SKM-1 (cell line): ENCODE measurements at regions not wholly inside any gene's neighbourhood (a gene's known extent, or its start where the extent isn't known, plus 50 kb on each side); places are given as distances from the start of the nearest gene placed in this dataset.
A peak's percentile ranks its signal among the peaks of the same experiment; 100 is the strongest.
"Not testable (repeated sequence)": the region's sequence is repeated elsewhere in the genome, so short reads cannot be mapped to it uniquely, and the experiment has no call there.

Experiments
- DNase-seq: peaks from one replicate; lab custom pipeline; 2025; ENCODE audit not compliant: unreplicated experiment; lab: John Stamatoyannopoulos, UW

DNA sequence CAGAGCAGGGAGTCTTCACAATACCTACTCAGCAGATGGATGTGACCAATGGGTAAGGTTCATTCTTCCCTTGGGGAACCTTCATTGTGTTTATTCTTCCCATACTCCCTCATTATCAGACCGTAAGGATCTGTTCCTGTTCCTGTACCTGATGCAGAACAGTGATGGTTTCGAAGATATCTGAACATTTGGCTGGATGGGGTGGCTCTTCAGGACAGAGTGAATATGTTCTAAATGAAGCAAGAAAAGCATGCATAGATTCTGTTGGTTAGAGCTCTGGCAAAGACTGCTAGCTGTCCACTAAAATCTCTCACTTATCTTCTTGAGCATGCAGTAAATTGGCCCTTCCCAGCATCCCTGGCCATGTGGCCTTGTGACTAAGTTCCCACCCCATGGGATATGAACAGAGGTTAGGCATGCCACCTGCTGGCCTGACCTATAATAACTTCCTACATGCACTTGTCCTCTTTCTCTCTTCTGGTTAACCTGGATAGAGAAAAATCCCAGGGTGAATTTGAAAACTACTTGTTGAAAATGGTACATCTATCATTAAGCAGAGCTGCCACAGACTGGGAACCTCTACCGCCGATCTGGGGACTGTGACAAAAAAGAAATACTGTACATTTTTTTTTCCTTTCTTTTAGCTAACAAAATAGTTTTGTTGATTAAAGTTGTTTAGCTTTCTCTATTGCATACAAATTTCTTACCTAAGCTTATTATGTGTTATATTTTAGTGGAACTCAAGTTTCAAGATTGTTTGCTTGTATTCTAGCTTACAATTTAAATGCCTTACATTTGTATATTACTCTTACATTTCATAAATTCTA is 60.0 kb upstream of the BANK1 start:
- peak; percentile 54 for DNase-seq

- no peak for DNase-seq
These were observed 63.3 kb upstream of the BANK1 start for GRCh38 chr4:101727238-101727637.

- no peak for DNase-seq
These were observed 66.4 kb upstream of the BANK1 start for GRCh38 chr4:101724093-101724492.

GRCh38 chr4:101718810-101719209 is 71.7 kb upstream of the BANK1 start:
- DNase-seq, result no peak

DNA sequence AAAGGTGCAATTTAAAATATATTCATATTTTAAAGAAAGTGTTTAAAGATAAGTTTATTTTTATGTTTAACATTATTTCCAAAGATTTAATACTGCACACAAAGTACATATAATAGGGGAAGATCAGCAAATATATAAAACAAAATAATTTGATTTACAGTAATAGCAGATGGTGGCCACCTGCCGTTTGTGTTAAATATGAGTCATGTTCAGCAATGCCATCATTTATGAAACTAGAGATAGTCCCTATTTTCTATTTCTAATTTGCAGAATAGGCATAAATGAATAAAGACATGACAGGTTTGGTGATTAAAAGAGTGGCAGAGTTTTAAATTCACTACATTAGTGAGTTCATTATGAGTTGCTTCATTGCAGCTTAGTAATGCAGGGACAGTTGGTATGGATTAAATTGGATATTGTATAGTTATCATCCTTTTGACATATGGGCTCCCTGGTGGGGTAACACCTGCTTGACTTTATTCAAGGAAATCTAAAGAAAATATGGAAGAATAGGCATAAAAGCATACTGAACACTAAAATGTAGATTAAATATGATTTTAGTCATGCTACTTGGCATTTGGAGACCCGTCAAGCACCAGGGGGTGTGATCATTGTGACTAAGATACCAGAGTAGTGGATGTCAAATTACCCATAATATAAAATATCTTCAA is 78.8 kb upstream of the BANK1 start:
- no peak for DNase-seq

- DNase-seq, result no peak
These were observed 79.7 kb upstream of the BANK1 start for GRCh38 chr4:101710806-101711205.

GRCh38 chr4:101708293-101709039 is 82.1 kb upstream of the BANK1 start:
- DNase-seq, result no peak

DNA sequence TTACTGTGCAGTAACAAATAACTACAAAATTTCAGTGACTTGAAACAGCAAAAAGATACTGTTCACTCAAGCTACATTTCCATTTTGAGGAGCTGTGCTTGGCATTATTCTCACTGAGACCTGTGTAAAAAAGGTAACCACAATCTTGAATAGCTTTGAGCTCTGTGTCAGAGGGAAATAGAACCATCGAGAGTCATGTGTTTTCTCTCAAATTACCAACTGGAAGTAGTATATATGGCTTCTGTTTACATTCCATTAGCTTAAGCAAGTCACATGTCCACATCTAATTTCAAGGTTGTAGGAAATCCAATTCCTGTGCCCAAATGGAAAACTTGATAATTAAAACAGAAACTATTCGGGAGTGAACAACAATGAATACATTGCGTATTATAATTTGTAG is 82.9 kb upstream of the BANK1 start:
- DNase-seq, result no peak

DNA sequence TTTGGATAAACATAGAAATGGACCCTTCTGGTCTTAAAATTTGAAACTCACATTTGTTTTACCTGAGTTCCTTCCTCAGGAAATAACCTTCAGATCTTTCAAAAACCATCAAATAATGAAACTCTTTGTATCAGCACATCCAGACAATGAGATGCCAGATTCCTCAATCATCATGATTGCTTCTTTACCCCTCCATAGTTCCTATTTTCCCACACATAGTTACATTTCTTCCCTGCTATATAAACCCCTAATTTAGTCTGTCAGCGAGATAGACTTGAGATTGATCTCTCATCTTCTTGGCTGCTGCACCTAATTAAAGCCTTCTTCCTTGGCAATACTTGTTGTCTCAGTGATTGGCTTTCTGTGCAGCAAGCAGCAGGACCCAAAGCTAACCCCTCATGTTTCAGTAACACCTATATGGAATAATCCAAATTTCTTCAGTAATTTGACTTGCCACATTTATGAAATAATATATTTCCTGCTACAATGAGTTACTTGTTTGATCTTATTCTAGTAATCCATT is 83.9 kb upstream of the BANK1 start:
- no peak for DNase-seq

GRCh38 chr4:101701551-101701950 is 89.0 kb upstream of the BANK1 start:
- DNase-seq, result no peak

DNA sequence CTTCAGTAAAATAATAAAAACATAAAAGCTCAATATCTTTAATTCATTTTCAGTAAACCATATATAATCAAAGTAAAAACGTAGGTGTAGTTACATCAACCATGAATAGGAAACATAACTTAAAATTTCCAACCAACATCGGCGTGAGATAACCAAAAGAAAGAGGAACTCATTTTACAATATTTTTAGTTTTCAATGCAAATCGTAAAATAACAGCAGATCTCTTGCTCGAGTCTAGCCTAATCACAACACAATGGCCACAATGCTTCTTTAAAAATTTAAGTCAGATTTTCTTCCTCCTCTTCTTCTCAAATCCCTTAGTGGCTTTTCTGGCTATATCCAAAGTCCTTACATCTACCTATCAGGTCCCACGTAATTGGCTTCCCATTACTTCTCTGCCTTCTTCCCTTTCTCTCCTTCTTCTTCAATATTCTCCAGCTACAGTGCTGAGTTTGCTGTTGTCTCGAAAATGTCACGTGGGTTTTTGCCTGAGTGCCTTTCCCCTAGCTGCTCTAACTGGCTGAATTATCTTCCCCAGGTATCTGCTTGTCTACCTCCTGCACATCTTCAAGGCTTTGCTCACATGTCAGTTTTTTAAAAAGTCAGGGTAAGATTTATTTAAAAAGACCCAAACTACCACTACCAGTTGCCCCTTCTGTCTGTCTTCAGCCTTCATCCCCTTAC is 90.9 kb upstream of the BANK1 start:
- no peak for DNase-seq

DNA sequence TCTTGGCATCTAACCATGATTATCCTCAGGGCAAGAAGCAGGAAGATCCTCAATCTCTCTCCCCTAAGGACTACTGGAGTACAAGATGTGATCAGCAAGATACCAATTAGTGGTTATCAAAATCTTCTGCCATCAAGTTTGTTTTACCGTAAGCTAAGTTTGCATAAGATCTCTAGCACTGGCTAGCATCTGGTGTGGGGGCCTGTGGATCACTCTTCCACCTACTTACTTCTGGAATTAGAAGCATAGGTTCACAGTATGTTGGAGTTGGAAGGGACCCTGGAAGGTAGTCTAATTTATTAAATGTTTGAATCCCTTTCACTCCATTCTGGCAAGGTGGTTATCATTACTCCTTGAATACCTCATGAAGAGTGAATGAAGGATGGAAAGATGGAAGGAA is 93.3 kb upstream of the BANK1 start:
- no peak for DNase-seq

DNA sequence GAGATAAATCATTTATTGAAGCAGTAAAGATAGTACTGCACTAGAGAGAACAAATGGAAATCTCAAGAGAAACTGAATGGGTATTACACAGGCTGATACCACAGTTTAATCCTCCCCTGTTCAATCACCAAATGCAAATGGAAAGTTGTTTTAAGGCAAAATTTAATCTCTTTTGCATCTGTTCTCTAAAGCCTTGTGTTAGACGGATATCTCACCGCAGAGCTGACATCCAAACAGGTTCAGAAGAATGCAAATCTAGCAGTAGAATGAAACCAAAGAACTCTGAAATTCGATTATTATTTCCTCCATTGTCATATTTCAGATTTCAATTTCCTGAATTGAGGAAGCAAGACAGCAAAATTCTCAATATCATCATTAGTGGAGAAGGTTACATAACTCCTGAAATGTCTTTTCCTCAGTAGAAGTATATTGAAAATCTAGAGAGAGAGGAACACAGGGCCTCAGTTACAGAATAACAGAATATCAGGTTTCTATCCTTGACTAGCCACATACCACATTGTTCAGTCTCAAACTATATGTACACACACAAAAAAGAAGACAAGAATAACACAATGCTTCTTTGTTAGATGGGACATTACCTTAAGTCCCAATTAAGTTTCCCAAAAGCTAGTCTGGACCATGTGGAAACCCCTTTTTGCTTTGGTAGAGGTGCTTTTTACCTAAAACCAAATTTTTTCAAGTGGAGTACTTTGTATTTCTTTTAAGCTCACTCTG is 94.1 kb upstream of the BANK1 start:
- no peak for DNase-seq

- DNase-seq, result no peak
These were observed 95.4 kb upstream of the BANK1 start for GRCh38 chr4:101695176-101695575.

DNA sequence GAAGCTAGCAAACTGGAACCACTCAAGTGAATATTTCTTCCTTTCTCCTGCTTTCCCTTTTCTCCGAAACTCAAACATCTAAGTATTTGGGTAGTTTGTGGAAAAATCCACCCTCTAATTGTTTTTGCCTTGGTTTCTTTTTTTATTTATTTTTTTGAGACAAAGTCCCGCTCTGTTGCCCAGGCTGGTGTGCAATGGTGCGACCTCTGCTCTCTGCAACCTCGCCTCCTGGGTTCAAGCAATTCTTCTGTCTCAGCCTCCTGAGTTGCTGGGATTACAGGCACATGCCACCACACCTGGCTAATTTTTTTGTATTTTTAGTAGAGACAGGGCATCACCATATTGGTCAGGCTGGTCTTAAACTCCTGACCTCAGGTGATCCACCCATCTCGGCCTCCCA is 96.1 kb upstream of the BANK1 start:
- not testable (repeated sequence) for DNase-seq

DNA sequence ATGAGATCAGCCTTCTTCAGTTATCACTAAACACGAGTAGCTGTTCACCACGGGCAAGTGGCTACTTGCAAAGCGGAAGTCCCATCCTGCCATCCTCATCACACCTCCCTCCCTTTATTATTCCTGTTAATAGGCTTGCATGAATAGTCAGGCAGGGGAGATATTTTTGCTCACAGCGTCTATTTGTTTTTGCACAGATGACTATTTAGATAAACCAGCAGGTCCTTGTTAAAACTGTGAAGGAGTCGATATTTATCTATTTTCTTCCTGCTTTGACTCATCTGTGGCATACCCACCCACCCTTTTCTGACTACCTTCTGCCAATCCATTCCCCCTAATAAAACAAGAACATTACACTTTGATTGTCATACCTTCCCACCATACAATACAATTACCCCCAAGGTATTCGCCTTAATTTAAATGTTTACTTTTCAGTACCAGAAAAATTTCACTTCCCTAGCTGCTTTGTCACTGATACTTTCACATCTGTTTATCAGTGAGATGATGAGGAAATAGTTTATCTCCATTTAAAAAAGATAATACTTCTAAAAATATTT is 96.6 kb upstream of the BANK1 start:
- no peak for DNase-seq

DNA sequence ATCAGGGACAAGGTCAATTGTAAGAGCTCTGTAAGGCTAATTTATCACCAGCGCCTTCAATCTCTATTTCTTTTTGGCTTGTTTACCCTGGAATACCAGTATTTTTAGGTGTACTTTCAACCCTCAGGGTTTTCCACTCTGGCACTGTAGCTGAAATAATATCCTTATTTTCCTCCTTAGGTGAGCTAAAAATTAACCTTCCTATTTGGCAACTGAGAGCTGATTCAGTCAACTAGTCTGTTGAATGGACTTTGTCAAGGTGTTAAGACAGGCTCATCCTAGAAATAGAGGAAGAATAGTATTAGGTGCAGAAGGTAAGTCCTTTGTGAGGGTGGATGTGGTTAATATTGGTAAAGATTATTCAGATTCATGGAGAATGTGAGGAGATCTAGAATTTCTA is 101.3 kb upstream of the BANK1 start:
- DNase-seq, result no peak

GRCh38 chr4:101685126-101685525 is 105.4 kb upstream of the BANK1 start:
- no peak for DNase-seq

- DNase-seq, result no peak
These were observed 107.6 kb upstream of the BANK1 start for GRCh38 chr4:101682946-101683345.

DNA sequence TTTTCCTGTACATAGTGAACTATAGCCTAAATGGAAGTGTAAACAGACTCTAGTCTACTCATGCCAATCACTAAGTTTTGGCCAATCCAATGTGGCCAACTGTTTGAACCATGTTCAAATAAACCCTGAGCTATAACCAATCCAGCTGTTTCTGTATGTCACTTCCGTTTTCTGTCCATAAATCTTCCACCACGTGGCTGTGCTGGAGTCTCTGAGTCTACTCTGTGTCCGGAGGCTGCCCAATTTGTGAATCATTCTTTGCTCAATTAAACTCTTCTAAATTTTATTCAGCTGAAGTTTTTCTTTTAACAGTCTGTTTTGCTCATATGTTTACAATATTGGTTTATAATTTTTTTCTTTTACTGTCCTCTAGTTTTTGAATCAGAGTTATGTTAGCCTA is 112.3 kb upstream of the BANK1 start:
- DNase-seq, result no peak
